Neural cell (in vitro differentiated cells): ENCODE measurements at regions not wholly inside any gene's neighbourhood (a gene's known extent, or its start where the extent isn't known, plus 50 kb on each side); places are given as distances from the start of the nearest gene placed in this dataset.

Experiments used
- H2AFZ ChIP-seq: fragments of 200-600, 300-800 bp; sonication (generic), shearing (Covaris generic); 2 replicates; pipeline ENCODE4 v1.6.0; 2014; ENCODE audit warnings: low read depth, mild to moderate bottlenecking, antibody characterized with exemption, low read length, moderate library complexity
- H3F3A ChIP-seq: fragments of 200-600 bp; shearing (Covaris generic); 2 replicates; pipeline ENCODE4 v1.6.1; 2016; ENCODE audit warnings: mild to moderate bottlenecking, moderate library complexity, mixed read lengths, antibody characterized with exemption, low read length; ENCODE audit not compliant: insufficient read depth, poor library complexity, severe bottlenecking
- H3K27ac ChIP-seq: fragments of 200-600, 300-800 bp; sonication (generic), shearing (Covaris generic); 2 replicates; pipeline ENCODE4 v1.5.1; 2014; ENCODE audit warnings: mild to moderate bottlenecking, low read length, moderate library complexity
- H3K27me3 ChIP-seq: fragments of 300-800, 200-600 bp; sonication (generic), shearing (Covaris generic); 2 replicates; pipeline ENCODE4 v1.6.0; 2014; ENCODE audit warnings: mild to moderate bottlenecking, low read depth, low read length, moderate library complexity; ENCODE audit not compliant: insufficient read depth
- H3K36me3 ChIP-seq: fragments of 300-800, 200-600 bp; sonication (generic), shearing (Covaris generic); 2 replicates; pipeline ENCODE4 v1.5.1; 2014; ENCODE audit warnings: mild to moderate bottlenecking, antibody characterized with exemption, low read length, moderate library complexity; ENCODE audit not compliant: insufficient read depth
- H3K4me2 ChIP-seq: fragments of 300-800, 200-600 bp; sonication (generic), shearing (Covaris generic); 2 replicates; pipeline ENCODE4 v1.6.0; 2014; ENCODE audit warnings: mild to moderate bottlenecking, low read length
- H3K4me3 ChIP-seq: fragments of 300-800, 200-600 bp; sonication (generic), shearing (Covaris generic); 2 replicates; pipeline ENCODE4 v1.5.1; 2014; ENCODE audit warnings: mild to moderate bottlenecking, low read length, moderate library complexity
- H3K79me2 ChIP-seq: fragments of 200-600 bp; shearing (Covaris generic); replicated peaks from 2 replicates; pipeline ENCODE4 v1.6.0; 2014; ENCODE audit warnings: mild to moderate bottlenecking, low read length, moderate library complexity; ENCODE audit not compliant: insufficient read depth
- H3K9ac ChIP-seq: fragments of 300-800, 200-600 bp; sonication (generic), shearing (Covaris generic); 2 replicates; pipeline ENCODE4 v1.6.1; 2016; ENCODE audit warnings: mild to moderate bottlenecking, low read length, mixed read lengths
- H3K9me2 ChIP-seq: fragments of 200-600 bp; shearing (Covaris generic); 2 replicates; pipeline ENCODE4 v1.6.1; 2016; ENCODE audit warnings: mild to moderate bottlenecking, low read length, mixed read lengths; ENCODE audit not compliant: insufficient read depth
- H3K9me3 ChIP-seq: fragments of 200-600, 300-800 bp; sonication (generic), shearing (Covaris generic); 2 replicates; pipeline ENCODE4 v1.6.1; 2016; ENCODE audit warnings: mild to moderate bottlenecking, mixed run types, low read length, moderate library complexity, mixed read lengths
- H4K20me1 ChIP-seq: fragments of 200-600 bp; shearing (Covaris generic); 2 replicates; pipeline ENCODE4 v1.6.1; 2016; ENCODE audit warnings: mild to moderate bottlenecking, mixed run types; ENCODE audit not compliant: insufficient read depth
- CTCF ChIP-seq: fragments of 450-650 bp; IDR thresholded peaks from 2 replicates; pipeline ENCODE4 v1.5.1; 2014; ENCODE audit warnings: antibody characterized with exemption, mild to moderate bottlenecking, moderate library complexity; ENCODE audit not compliant: poor library complexity, severe bottlenecking
- EP300 ChIP-seq: fragments of 450-650 bp; conservative IDR thresholded peaks from 2 replicates; pipeline ENCODE4 v1.6.1; 2014; ENCODE audit warnings: antibody characterized with exemption, mild to moderate bottlenecking, moderate library complexity; ENCODE audit not compliant: poor library complexity, severe bottlenecking
- EZH2 ChIP-seq: fragments of 200-600, 300-800 bp; shearing (Covaris generic), sonication (generic); IDR thresholded peaks from 2 replicates; pipeline ENCODE4 v1.6.1; 2014; ENCODE audit warnings: antibody characterized with exemption, low read length, borderline replicate concordance, mild to moderate bottlenecking; ENCODE audit not compliant: insufficient read depth, poor library complexity, severe bottlenecking
- MXI1 ChIP-seq: fragments of 450-650 bp; conservative IDR thresholded peaks from 2 replicates; pipeline ENCODE4 v1.6.1; 2014; ENCODE audit warnings: antibody characterized with exemption, mild to moderate bottlenecking; ENCODE audit not compliant: poor library complexity, severe bottlenecking
- POLR2AphosphoS5 ChIP-seq: IDR thresholded peaks from 2 replicates; pipeline ENCODE4 v1.6.1; 2012
- RAD21 ChIP-seq: fragments of 450-650 bp; conservative IDR thresholded peaks from 2 replicates; pipeline ENCODE4 v1.6.1; 2014; ENCODE audit warnings: antibody characterized with exemption, mild to moderate bottlenecking, moderate library complexity
- REST ChIP-seq: IDR thresholded peaks from 2 replicates; pipeline ENCODE4 v1.6.1; 2012; ENCODE audit warnings: borderline replicate concordance
- SMC3 ChIP-seq: fragments of 450-650 bp; conservative IDR thresholded peaks from 2 replicates; pipeline ENCODE4 v1.6.1; 2014; ENCODE audit warnings: antibody characterized with exemption, mild to moderate bottlenecking, moderate library complexity; ENCODE audit not compliant: poor library complexity
- TAF1 ChIP-seq: IDR thresholded peaks from 2 replicates; pipeline ENCODE4 v1.6.1; 2012; ENCODE audit warnings: low read depth

GRCh38 chr19:30145467-30145866, 203.4 kb downstream of the URI1 start:
- Histone ChIP-seq H3K27me3 (no peaks in the 10 kb centered on the region), H3K9me3 (no peaks in the 10 kb centered on the region), H4K20me1 (no peaks in the 10 kb centered on the region), H3K4me3 (no peak overlapping the region), H3K27ac (no peak overlapping the region), H3F3A (no peaks in the 10 kb centered on the region), H2AFZ (no peak overlapping the region), H3K9me2 (no peaks in the 10 kb centered on the region), H3K4me2 (no peak overlapping the region), H3K36me3 (no peaks in the 10 kb centered on the region), H3K9ac (no peak overlapping the region), H3K79me2 (no peaks in the 10 kb centered on the region)
- TF ChIP-seq REST = no peak
- no peak for TF ChIP-seq TAF1
- TF ChIP-seq SMC3 = no peak
- TF ChIP-seq EP300 = no peak
- TF ChIP-seq POLR2AphosphoS5 = no peak
- no peak for TF ChIP-seq RAD21
- TF ChIP-seq CTCF = no peak
- no peak for TF ChIP-seq MXI1
- no peak for TF ChIP-seq EZH2

- Histone ChIP-seq H2AFZ (no peak overlapping the region), H3K79me2 (no peaks in the 10 kb centered on the region), H3K9me3 (no peaks in the 10 kb centered on the region), H3K36me3 (no peaks in the 10 kb centered on the region), H3K9ac (no peak overlapping the region), H3K4me3 (no peak overlapping the region), H4K20me1 (no peaks in the 10 kb centered on the region), H3K27ac (no peak overlapping the region), H3K27me3 (no peaks in the 10 kb centered on the region), H3F3A (no peaks in the 10 kb centered on the region), H3K9me2 (no peaks in the 10 kb centered on the region), H3K4me2 (no peak overlapping the region)
- TF ChIP-seq POLR2AphosphoS5 (no peak), SMC3 (no peak), REST (no peak), RAD21 (no peak), EZH2 (no peak), EP300 (no peak), TAF1 (no peak), CTCF (no peak)
Observed at GRCh38 chr19:30146346-30146745, 204.3 kb downstream of the URI1 start.
